Stimulated activated CD4-positive, alpha-beta T cell treated with anti-CD3 and anti-CD28 coated beads, Interleukin-4, amount 100 ng/mL, for 4 hours (primary cell): ENCODE measurements at regions not wholly inside any gene's neighbourhood (a gene's known extent, or its start where the extent isn't known, plus 50 kb on each side); places are given as distances from the start of the nearest gene placed in this dataset.

ENCODE experiments used
- DNase-seq, 2 experiments: peaks; one replicate each; pipeline ENCODE4 v3.0.0-alpha.2; 2020

GRCh38 chr4:38489924-38490639, 173.9 kb upstream of the KLF3 start:
- DNase-seq: peak; percentile 13 to 23

- no peak for DNase-seq
These were observed 173.1 kb upstream of the KLF3 start for GRCh38 chr4:38490753-38491446.

GRCh38 chr4:38491854-38492478, 172.0 kb upstream of the KLF3 start:
- no peak for DNase-seq

- no peak for DNase-seq
These were observed 170.9 kb upstream of the KLF3 start for GRCh38 chr4:38493066-38493465.

GRCh38 chr4:38495446-38495845, 168.6 kb upstream of the KLF3 start:
- DNase-seq: no peak

- DNase-seq: no peak
These were observed 166.9 kb upstream of the KLF3 start for GRCh38 chr4:38497121-38497520.

- DNase-seq: no peak
These were observed 164.9 kb upstream of the KLF3 start for GRCh38 chr4:38499101-38499500.

DNA sequence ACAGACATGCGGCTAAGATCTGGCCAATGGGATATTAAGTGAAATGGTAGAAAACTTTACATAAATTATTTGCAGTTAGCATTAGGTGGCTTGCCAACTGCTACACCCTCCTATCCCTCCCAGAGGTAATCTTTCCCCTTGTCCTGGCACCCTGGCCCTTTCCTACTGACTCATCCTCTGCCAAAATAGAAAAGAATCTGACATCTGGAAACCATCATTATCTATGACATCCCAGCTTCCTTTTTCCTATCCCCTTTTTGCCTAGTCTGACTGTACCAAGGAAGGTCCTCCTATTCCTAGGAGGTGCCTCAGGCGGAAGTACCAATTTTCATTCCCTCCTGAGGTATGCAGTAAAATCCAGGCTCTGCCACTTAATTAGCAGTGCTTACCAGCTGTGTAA, 163.6 kb upstream of the KLF3 start:
- no peak for DNase-seq

GRCh38 chr4:38501698-38502097, 162.3 kb upstream of the KLF3 start:
- no peak for DNase-seq

DNA sequence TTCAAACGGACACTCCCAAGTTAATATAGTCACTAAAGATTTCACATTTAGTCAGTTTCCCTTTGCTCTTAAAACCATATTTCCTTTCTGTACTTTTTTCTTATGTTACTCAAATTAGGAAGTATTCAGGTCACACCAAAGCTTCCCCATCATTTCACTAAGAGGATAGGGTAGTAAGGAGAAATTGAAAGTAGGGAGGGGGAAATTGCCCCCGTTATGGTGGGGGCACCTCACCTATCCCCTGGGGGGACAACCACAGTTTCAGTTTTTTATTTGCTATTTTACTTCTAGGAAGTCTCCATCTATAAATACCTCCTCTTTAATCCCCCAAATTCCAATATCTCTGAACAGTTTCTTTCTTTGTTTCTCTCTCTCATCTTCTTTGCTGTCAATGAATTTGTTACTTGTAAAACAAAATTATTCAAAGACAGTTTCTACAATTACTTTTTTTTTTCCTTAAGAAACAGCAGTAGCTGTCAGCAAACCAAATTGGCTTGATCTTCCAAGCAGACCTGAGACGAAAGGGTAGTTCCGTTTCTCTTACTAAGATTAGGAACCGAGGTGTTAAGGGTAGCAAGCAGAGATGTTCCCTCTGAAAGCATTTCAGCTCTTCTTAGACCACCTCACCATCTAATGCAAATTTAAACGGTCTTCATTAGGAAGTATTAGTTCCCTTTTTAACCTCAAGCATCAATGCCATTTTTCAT, 160.2 kb upstream of the KLF3 start:
- DNase-seq: no peak

GRCh38 chr4:38504396-38504715, 159.6 kb upstream of the KLF3 start:
- DNase-seq: no peak

GRCh38 chr4:38509551-38509950, 154.4 kb upstream of the KLF3 start:
- DNase-seq: no peak

GRCh38 chr4:38510201-38510600, 153.8 kb upstream of the KLF3 start:
- no peak for DNase-seq

- no peak for DNase-seq
These were observed 152.3 kb upstream of the KLF3 start for GRCh38 chr4:38511702-38512101.

DNA sequence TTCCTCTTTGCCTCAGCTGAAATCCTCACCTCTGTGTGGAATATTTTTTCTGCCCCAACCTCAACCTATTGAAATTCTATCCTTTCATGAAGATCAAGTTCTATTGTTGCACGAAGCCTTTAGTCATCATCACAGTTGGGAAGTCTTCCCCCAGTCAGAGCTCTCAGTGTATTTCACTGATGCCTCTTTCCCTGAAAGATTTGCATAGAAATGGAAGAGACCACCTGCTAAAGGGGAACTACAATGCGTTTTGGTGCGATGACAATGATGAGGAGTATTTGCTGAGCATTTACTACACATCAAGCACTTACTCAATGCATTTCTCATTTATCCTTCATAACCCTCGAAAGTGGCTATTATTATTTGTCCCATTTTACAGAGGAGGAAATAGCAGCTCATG, 151.2 kb upstream of the KLF3 start:
- no peak for DNase-seq

GRCh38 chr4:38514465-38515146, 149.4 kb upstream of the KLF3 start:
- DNase-seq: no peak

DNA sequence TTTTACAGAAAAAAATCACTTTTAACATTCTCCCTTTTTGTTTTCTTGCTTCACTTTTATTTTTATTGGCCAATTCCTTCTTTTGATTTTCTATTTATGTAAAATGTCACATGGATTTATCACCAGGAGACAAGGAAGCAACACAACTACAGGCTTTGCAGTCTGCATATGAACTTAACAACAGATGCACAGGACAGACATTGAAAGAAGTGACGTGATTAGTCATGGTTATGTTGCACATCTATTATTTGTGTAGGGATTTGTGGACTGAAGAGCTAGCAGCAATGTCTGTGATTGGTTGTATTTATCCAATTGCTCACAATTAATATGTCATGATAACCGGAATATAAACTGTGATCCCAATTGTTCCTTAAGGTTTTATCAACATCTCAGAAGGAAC, 147.8 kb upstream of the KLF3 start:
- DNase-seq: no peak

GRCh38 chr4:38519666-38520065, 144.3 kb upstream of the KLF3 start:
- no peak for DNase-seq

DNA sequence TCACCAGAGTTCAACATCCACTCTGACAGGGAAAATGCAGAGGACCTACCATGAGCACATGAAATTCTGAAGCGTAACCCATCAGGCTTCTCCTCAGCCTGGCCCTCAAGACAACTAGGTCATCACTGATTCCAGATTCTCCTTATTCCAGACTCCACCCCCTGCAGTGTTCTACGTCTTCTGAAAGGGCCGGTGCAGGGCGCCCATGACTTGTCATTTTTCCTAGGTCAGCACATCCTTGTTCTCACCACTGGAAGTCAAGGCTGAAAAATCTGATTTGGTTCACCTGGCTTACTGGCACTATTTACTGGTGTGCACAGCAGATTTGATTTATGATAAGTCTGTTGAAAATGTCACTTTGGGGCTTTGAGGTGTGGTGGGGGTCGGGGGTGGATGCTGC, 140.9 kb upstream of the KLF3 start:
- DNase-seq: no peak

GRCh38 chr4:38523524-38524448, 140.2 kb upstream of the KLF3 start:
- peak; percentile 14 to 44 for DNase-seq

GRCh38 chr4:38526412-38526811, 137.6 kb upstream of the KLF3 start:
- DNase-seq: no peak
